GM10266 (cell line): ENCODE measurements at regions not wholly inside any gene's neighbourhood (a gene's known extent, or its start where the extent isn't known, plus 50 kb on each side); places are given as distances from the start of the nearest gene placed in this dataset.

Source experiments
- DNase-seq: peaks from one replicate; pipeline ENCODE4 v3.0.0; 2012; ENCODE audit errors: extremely low spot score
- TF ChIP-seq, protein P1 (sequence below): IDR thresholded peaks from 2 replicates; pipeline ENCODE4 v1.5.1; 2012; ENCODE audit warnings: mild to moderate bottlenecking, low read depth; ENCODE audit not compliant: control insufficient read depth, insufficient read depth; ENCODE audit errors: missing control alignments

- no peak for DNase-seq
- TF ChIP-seq, protein P1, sequence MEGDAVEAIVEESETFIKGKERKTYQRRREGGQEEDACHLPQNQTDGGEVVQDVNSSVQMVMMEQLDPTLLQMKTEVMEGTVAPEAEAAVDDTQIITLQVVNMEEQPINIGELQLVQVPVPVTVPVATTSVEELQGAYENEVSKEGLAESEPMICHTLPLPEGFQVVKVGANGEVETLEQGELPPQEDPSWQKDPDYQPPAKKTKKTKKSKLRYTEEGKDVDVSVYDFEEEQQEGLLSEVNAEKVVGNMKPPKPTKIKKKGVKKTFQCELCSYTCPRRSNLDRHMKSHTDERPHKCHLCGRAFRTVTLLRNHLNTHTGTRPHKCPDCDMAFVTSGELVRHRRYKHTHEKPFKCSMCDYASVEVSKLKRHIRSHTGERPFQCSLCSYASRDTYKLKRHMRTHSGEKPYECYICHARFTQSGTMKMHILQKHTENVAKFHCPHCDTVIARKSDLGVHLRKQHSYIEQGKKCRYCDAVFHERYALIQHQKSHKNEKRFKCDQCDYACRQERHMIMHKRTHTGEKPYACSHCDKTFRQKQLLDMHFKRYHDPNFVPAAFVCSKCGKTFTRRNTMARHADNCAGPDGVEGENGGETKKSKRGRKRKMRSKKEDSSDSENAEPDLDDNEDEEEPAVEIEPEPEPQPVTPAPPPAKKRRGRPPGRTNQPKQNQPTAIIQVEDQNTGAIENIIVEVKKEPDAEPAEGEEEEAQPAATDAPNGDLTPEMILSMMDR = no peak
Measured at GRCh38 chr1:29575277-29575676, 339.0 kb downstream of the PTPRU start.

GRCh38 chr1:29574871-29575270, 338.5 kb downstream of the PTPRU start:
- no peak for DNase-seq
- TF ChIP-seq, protein P1 = no peak

DNA sequence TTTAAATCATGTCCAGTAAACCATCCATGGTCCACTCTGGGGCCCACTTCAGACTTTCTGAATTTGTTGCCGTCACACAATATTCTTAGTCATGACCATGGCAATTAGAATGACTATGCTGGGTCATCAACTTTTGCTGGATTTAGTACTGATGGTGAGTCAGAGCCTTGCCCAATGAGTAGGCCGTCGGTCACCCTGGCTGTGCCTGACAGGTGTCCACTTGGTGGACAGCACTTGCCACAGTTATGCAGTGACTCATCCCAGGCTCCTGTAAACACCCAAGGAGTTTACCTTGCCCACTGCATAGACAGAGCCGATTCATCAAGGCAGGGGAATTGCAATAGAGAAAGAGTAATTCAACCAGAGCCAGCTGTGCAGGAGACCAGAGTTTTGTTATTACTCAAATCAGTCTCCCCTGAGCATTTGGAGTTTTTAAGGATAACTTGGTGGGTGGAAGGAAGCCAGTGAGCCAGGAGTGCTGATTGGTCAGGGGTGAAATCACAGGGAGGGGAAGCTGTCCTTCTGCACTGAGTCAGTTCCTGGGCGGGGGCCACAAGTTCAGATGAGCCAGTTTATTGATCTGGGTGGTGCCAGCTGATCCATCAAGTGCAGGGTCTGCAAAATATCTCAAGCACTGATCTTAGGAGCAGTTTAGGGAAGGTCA, 333.8 kb downstream of the PTPRU start:
- TF ChIP-seq, protein P1 = no peak
- DNase-seq = no peak

DNA sequence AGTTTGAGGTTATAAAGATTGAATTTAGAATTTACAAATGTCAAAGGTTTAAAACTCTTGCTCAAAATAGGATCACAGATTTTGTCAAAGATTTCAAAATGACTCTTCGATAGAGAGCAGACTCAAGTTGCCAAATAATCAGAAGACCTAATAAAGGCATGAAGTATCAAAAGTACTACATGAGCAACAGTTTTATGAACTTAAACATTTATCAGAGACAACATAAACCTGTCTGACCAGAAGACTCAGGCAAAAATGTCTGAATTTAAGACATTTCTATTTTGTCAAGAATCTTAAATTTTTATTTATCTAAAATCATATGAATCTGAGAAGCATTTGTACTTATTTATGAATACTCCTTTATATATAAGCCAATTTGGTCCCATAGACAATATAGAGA, 330.9 kb downstream of the PTPRU start:
- no peak for DNase-seq
- TF ChIP-seq, protein P1 = no peak

GRCh38 chr1:29565490-29565889, 329.2 kb downstream of the PTPRU start:
- DNase-seq = no peak
- TF ChIP-seq, protein P1 = no peak

GRCh38 chr1:29563571-29563970, 327.2 kb downstream of the PTPRU start:
- TF ChIP-seq, protein P1 = no peak
- DNase-seq = no peak

- no peak for DNase-seq
- TF ChIP-seq, protein P1 = no peak
Measured at GRCh38 chr1:29563092-29563491, 326.8 kb downstream of the PTPRU start.
